ENCODE measurements at regions not wholly inside any gene's neighbourhood (a gene's known extent, or its start where the extent isn't known, plus 50 kb on each side); places are given as distances from the start of the nearest gene placed in this dataset.

- TF ChIP-seq CTCF (IDR thresholded peaks at IDR 0.05) (no peak), POLR2A (IDR thresholded peaks at IDR 0.05) (no peak)
These were observed 101.6 kb upstream of the RUNX1 start for GRCh38 chr21:35150562-35151226.

All from thyroid gland (tissue), 4 donors.